ENCODE measurements at regions not wholly inside any gene's neighbourhood (a gene's known extent, or its start where the extent isn't known, plus 50 kb on each side); places are given as distances from the start of the nearest gene placed in this dataset.

DNA sequence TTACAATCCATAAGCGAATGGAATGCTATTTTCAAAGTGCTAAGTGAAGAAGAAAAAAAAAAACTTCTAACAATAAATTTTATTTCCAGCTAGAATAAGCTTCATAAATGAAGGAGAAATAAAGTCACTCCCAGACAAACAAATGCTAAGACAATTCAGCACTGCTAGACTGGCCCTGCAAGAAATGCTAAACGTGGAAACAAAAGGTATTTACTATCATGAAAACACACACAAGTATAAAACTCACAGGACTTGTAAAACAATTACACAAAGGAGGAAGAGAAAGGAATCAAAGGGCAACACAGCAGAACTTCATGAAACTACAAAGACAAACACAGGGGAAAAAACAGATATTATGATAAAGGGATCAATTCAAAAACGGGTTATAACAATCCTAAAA lies 85.8 kb upstream of the NELL2 start:
- no peak for DNase-seq (ENCODE audit: low read depth)
- TF ChIP-seq, protein P1, sequence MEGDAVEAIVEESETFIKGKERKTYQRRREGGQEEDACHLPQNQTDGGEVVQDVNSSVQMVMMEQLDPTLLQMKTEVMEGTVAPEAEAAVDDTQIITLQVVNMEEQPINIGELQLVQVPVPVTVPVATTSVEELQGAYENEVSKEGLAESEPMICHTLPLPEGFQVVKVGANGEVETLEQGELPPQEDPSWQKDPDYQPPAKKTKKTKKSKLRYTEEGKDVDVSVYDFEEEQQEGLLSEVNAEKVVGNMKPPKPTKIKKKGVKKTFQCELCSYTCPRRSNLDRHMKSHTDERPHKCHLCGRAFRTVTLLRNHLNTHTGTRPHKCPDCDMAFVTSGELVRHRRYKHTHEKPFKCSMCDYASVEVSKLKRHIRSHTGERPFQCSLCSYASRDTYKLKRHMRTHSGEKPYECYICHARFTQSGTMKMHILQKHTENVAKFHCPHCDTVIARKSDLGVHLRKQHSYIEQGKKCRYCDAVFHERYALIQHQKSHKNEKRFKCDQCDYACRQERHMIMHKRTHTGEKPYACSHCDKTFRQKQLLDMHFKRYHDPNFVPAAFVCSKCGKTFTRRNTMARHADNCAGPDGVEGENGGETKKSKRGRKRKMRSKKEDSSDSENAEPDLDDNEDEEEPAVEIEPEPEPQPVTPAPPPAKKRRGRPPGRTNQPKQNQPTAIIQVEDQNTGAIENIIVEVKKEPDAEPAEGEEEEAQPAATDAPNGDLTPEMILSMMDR (IDR thresholded peaks at IDR 0.05; ENCODE audit: control insufficient read depth, insufficient read depth, low read depth, low read length, missing control alignments): no peak
- no peak overlapping the region for H3K4me3 ChIP-seq (ENCODE audit: control insufficient read depth, low read depth, low read length)

DNA sequence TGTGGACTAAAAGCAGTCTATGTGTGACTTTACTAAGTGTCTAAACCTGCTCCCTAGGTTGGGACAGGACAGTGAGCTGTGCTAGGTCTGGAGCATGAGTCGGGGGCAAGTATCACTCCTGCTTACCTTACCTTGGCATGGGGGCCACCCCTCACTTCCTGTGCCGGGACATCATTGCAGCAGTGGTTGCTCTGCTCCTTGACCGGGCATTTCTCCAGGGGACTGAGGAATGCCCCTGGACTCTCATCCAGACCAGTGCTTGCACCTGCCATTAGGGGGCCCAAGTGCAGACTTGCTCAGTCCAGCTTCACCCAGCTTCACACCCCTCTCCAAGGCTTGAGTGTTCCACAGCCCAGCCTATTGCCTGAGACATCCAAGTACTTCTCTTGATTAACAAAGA lies 84.7 kb upstream of the NELL2 start:
- H3K4me3 ChIP-seq (ENCODE audit: control insufficient read depth, low read depth, low read length): no peak overlapping the region
- DNase-seq (ENCODE audit: low read depth): no peak
- TF ChIP-seq, protein P1 (IDR thresholded peaks at IDR 0.05; ENCODE audit: control insufficient read depth, insufficient read depth, low read depth, low read length, missing control alignments): no peak

DNA sequence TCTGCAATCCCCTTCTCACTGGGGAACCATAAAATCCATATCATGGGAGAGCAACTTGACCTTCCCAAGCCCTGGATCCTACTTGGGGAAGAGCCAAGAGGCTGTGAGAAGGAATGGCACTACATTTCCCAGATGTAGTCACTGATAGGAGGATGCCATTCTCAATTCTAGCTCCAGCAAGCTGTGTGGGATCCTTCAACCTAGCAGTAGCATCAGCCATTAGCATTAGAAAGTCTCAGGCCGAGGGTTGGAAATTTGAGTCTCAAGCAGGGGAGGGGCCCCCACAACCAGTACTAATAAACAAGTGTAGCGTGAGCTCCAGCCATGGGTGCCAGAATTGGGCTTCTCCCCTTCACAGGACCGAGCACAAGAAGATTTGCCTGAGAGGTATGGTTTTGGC lies 84.3 kb upstream of the NELL2 start:
- DNase-seq (ENCODE audit: low read depth): no peak
- TF ChIP-seq, protein P1 (IDR thresholded peaks at IDR 0.05; ENCODE audit: control insufficient read depth, insufficient read depth, low read depth, low read length, missing control alignments): no peak
- no peak overlapping the region for H3K4me3 ChIP-seq (ENCODE audit: control insufficient read depth, low read depth, low read length)

DNA sequence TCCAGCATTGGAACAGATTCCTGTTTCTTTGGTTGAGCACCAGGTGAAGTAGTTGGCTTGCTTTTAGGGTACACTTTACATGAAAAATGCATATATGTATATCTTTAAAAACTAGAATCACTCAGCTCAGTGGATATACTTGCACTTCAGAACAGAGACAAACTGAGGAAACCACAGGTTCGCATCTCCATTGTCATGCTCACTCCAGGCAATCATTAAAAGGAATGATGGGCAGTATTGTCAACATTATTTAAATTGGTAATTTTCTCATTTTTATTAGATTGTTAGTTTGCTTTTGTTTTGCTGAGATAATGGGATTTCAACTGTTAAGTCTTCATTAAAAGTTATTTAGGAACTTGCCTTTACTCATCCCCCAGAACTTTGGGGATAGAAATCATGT lies 71.0 kb upstream of the NELL2 start:
- TF ChIP-seq, protein P1 (IDR thresholded peaks at IDR 0.05; ENCODE audit: control insufficient read depth, insufficient read depth, low read depth, low read length, missing control alignments): no peak
- no peak for DNase-seq (ENCODE audit: low read depth)
- H3K4me3 ChIP-seq (ENCODE audit: control insufficient read depth, low read depth, low read length): no peak overlapping the region

DNA sequence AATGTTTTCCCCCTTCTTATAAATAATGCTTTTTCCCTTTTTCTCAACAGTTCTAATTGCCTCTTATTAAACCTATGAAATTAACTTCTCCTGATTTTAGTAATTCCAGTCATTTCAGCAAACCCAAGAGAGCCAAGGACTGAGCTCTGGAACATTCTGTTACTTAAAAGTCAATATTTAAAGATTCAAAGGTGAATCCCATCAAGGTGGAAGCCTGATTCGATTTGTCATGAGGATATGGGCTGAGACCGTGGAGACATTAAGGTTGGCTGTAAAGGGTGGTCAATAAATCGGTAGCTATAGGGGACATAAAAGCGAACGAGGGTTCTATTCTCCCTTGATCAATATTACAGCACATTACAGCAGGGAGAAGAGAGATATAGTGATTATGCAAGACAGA lies 66.6 kb upstream of the NELL2 start:
- TF ChIP-seq, protein P1 (IDR thresholded peaks at IDR 0.05; ENCODE audit: control insufficient read depth, insufficient read depth, low read depth, low read length, missing control alignments): no peak
- no peak for DNase-seq (ENCODE audit: low read depth)
- H3K4me3 ChIP-seq (ENCODE audit: control insufficient read depth, low read depth, low read length): no peak overlapping the region

DNA sequence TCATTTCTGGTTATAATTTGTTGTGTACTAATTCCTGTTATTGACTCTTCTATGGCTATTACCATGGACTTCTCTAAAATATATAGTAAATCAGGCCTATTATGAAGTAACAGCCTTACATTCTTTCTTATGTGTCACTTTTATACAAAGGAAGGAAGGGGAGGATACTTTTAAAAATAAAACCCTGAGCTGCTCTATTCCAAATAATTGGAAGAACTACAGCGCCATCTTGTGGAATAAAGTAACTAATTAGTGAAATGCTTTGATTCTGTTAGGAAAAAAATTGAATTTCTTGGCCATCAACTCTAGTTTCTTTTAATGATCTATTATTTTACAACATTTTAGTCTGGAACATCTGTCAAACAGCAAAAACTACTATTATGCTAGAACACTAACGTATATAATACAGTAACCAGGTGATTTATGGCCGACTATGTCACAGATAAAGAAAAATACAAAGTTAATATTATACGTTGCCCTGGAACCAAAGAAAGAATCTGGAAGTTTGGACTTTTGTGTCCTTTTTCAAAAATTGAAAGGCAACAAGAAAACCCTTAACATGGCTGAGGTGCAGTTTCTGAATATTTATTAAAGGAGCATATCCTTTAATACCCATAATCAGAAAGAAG lies 55.0 kb upstream of the NELL2 start:
- no peak overlapping the region for H3K4me3 ChIP-seq (ENCODE audit: control insufficient read depth, low read depth, low read length)
- DNase-seq (ENCODE audit: low read depth): peak; percentile 37
- TF ChIP-seq, protein P1 (IDR thresholded peaks at IDR 0.05; ENCODE audit: control insufficient read depth, insufficient read depth, low read depth, low read length, missing control alignments): peak; percentile 24

Data from AG09309 (cell line).